Retinal pigment epithelial cell (primary cell): ENCODE measurements at regions not wholly inside any gene's neighbourhood (a gene's known extent, or its start where the extent isn't known, plus 50 kb on each side); places are given as distances from the start of the nearest gene placed in this dataset.
A peak's percentile ranks its signal among the peaks of the same experiment; 100 is the strongest.

Experiments
- DNase-seq: peaks from one replicate; pipeline ENCODE4 v3.0.0-alpha.2; 2010; ENCODE audit warnings: low read depth
- H3K4me3 ChIP-seq: 2 replicates; pipeline ENCODE4 v1.5.1; 2011; ENCODE audit warnings: mild to moderate bottlenecking, low read length, control low read depth, moderate library complexity
- TF ChIP-seq, protein P1 (sequence below): conservative IDR thresholded peaks from 2 replicates; pipeline ENCODE4 v1.5.1; 2011; ENCODE audit warnings: low read depth, low read length, control low read depth, inconsistent platforms

DNA sequence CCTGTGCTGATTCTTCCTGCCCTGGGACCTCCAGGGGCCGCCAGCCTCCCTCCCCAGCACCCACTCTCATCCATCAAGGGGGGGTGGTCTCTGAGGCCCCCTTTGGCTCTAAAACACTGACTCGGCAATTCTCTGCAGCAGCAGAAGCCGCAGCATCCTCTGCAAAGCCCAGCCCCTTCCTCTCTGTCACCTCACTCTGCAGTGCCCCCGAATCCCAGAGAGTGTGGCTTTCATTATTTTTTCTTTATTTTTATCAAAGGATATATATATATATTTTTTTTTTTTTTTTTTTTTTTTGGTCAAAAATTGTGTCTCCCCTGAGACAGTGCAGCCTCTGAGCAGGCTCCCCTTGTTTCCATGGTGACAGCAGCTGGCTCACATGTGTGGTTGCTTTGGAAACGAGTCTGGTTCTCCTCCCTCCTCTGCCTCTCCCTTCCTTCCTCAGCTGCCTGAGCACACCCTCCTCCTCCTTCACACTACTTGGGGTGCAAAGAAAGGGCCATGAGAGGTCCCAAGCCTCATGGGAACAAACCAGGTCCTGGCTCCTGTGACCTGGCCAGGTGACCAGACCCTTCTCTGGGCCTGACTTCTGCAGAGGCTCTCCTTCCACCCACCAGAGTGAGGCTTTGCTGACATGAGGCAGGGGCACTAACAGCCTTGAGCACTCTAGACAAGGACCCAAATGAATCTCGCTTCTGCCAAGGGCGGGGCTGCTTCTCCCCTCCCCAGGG lies 100.5 kb downstream of the LRRC74A start:
- no peak for DNase-seq
- H3K4me3 ChIP-seq: no peak overlapping the region

GRCh38 chr14:76925097-76925441 lies 98.9 kb downstream of the LRRC74A start:
- no peak for DNase-seq
- TF ChIP-seq, protein P1, sequence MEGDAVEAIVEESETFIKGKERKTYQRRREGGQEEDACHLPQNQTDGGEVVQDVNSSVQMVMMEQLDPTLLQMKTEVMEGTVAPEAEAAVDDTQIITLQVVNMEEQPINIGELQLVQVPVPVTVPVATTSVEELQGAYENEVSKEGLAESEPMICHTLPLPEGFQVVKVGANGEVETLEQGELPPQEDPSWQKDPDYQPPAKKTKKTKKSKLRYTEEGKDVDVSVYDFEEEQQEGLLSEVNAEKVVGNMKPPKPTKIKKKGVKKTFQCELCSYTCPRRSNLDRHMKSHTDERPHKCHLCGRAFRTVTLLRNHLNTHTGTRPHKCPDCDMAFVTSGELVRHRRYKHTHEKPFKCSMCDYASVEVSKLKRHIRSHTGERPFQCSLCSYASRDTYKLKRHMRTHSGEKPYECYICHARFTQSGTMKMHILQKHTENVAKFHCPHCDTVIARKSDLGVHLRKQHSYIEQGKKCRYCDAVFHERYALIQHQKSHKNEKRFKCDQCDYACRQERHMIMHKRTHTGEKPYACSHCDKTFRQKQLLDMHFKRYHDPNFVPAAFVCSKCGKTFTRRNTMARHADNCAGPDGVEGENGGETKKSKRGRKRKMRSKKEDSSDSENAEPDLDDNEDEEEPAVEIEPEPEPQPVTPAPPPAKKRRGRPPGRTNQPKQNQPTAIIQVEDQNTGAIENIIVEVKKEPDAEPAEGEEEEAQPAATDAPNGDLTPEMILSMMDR: no peak
- H3K4me3 ChIP-seq: no peak overlapping the region

More for the DNA sequence above, 100.5 kb downstream of the LRRC74A start:
- TF ChIP-seq, protein P1: no peak

- DNase-seq: peak; percentile 80
- H3K4me3 ChIP-seq: no peak overlapping the region
- TF ChIP-seq, protein P1: no peak
These were observed 98.3 kb downstream of the LRRC74A start for GRCh38 chr14:76924371-76925096.

DNA sequence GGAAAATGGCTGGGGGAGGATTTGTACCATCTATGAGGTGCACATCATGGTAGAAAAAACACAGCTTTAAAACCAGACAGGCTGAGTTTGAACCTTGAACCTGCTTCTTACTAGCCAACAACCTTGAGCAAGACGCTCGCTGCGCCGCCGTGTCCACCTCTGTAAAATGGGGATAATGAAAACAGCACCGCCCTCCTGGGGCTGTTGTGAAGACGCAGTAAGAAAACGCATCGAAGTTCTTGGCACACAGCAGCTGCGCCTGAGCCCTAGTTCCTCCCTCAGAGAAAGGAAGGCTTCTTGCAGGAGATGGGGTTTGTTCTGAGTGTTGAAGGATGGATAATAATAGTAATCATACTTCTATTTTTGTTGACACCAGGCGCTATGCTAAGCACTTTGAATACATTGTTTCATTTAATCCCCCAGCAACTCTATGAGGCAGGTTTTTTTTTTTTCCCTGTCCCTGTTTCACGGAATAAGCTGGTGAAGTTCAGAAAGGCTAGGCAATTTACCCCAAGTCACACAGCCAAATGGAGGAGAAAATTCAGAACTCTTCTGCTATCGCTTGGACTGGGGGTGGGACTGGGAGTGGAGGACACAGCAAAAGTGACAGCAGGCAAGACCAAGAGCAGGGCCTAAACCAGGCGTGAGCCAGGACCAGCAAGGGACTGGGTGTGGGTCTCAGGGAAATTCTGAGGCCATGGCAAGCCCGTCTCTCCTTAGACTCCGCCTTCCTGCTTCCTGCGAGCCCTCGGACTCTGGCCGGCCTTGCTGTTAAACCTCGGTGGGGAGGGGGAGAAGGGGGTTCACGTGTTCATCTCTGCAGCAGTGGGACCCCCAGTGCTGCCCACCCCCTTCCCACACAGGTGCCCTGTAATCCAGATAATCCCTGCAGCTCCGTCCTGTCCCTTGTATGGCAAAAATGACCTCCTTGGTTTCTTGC lies 97.5 kb downstream of the LRRC74A start:
- H3K4me3 ChIP-seq: no peak overlapping the region
- TF ChIP-seq, protein P1: no peak
- DNase-seq: no peak

DNA sequence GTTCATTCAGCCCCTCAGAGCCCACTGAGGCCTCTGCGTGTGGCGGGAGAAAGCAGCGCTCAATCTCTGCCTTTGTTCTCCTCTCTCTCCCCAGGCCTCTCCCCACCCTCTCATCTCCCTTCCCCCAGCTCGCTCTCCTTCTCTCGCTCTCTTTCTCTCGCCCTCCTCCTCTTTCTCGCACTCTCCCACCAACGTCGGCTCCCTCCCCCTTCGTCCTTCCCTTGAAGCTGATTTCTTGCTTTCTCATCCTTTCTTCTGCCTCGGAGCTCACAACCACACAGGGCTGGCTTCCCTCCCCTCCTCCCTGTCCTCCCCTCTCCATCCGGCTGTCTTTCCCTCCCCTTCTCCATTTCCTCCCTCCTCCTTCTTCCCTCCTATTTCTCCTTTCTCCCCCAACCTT lies 96.4 kb downstream of the LRRC74A start:
- TF ChIP-seq, protein P1: no peak
- DNase-seq: no peak

GRCh38 chr14:76922092-76922491 lies 95.9 kb downstream of the LRRC74A start:
- H3K4me3 ChIP-seq: no peak overlapping the region
- no peak for DNase-seq
- TF ChIP-seq, protein P1: no peak

More for the DNA sequence above, 96.4 kb downstream of the LRRC74A start:
- H3K4me3 ChIP-seq: no peak overlapping the region
